ENCODE measurements at regions not wholly inside any gene's neighbourhood (a gene's known extent, or its start where the extent isn't known, plus 50 kb on each side); places are given as distances from the start of the nearest gene placed in this dataset.

DNA sequence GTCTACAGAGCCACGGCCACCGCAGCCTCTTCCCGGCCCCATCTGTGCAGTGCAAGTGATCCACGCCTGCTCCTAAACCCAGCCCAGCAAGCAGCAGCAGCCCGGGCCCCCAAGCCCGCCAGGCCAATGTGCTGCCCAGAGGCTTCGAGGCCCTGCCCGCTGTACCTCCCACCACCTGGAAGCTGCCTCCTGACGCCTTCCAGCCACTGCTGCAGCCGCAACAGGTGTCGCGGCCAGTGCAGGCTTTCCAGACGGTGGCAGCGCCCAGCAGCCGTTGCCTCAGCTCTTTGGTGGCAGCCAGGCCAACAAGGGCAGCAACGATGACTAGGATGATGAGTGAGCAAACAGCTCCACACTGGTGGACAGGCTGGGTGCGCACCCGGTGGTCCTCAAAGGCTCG lies 50.2 kb upstream of the TPM4 start:
- TF ChIP-seq CTCF (conservative IDR thresholded peaks at IDR 0.05; ENCODE audit: low read depth, low read length), result no peak
- TF ChIP-seq SMC3 (IDR thresholded peaks at IDR 0.05; ENCODE audit: low read depth, low read length), result no peak
- no peak for TF ChIP-seq POLR2A (IDR thresholded peaks at IDR 0.05; ENCODE audit: low read depth, low read length)
- TF ChIP-seq MAZ (IDR thresholded peaks at IDR 0.05; ENCODE audit: borderline replicate concordance, low read depth, low read length), result no peak
- TF ChIP-seq USF2 (IDR thresholded peaks at IDR 0.05; ENCODE audit: low read depth, low read length), result no peak
- no peak for TF ChIP-seq MAFK (IDR thresholded peaks at IDR 0.05; ENCODE audit: low read depth, low read length)
- TF ChIP-seq, protein P1, sequence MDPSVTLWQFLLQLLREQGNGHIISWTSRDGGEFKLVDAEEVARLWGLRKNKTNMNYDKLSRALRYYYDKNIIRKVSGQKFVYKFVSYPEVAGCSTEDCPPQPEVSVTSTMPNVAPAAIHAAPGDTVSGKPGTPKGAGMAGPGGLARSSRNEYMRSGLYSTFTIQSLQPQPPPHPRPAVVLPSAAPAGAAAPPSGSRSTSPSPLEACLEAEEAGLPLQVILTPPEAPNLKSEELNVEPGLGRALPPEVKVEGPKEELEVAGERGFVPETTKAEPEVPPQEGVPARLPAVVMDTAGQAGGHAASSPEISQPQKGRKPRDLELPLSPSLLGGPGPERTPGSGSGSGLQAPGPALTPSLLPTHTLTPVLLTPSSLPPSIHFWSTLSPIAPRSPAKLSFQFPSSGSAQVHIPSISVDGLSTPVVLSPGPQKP (IDR thresholded peaks at IDR 0.05; ENCODE audit: borderline replicate concordance, low read depth, low read length), result no peak
- TF ChIP-seq MXI1 (IDR thresholded peaks at IDR 0.05; ENCODE audit: borderline replicate concordance, low read depth, low read length), result no peak
- no peak for TF ChIP-seq CEBPB (IDR thresholded peaks at IDR 0.05; ENCODE audit: low read depth, low read length)
- TF ChIP-seq FOS (IDR thresholded peaks at IDR 0.05; ENCODE audit: low read depth, low read length), result no peak
- no peak for TF ChIP-seq RAD21 (IDR thresholded peaks at IDR 0.05; ENCODE audit: low read length)
- TF ChIP-seq NFE2L2 (IDR thresholded peaks at IDR 0.05; ENCODE audit: low read depth, low read length), result no peak
- TF ChIP-seq CHD1 (IDR thresholded peaks at IDR 0.05; ENCODE audit: low read depth, low read length), result no peak
- no peak for TF ChIP-seq RCOR1 (IDR thresholded peaks at IDR 0.05; ENCODE audit: insufficient replicate concordance, low read length)

Measured in IMR-90 (cell line).